ENCODE measurements at regions not wholly inside any gene's neighbourhood (a gene's known extent, or its start where the extent isn't known, plus 50 kb on each side); places are given as distances from the start of the nearest gene placed in this dataset.

- DNase-seq: no peak
These were observed 52.5 kb downstream of the KCNF1 start for GRCh38 chr2:10964052-10964790.

- no peak for DNase-seq
These were observed 53.6 kb downstream of the KCNF1 start for GRCh38 chr2:10965241-10965843.

- DNase-seq: no peak
These were observed 54.3 kb downstream of the KCNF1 start for GRCh38 chr2:10966056-10966455.

- DNase-seq: no peak
These were observed 55.0 kb downstream of the KCNF1 start for GRCh38 chr2:10966741-10967140.

GRCh38 chr2:10968176-10968575 lies 56.4 kb downstream of the KCNF1 start:
- DNase-seq: no peak

- DNase-seq: no peak
These were observed 58.9 kb downstream of the KCNF1 start for GRCh38 chr2:10970666-10971065.

GRCh38 chr2:10971161-10971887 lies 59.6 kb downstream of the KCNF1 start:
- no peak for DNase-seq

- no peak for DNase-seq
These were observed 60.1 kb downstream of the KCNF1 start for GRCh38 chr2:10971888-10972260.

GRCh38 chr2:10972683-10973433 lies 61.1 kb downstream of the KCNF1 start:
- DNase-seq: no peak

GRCh38 chr2:10973766-10974165 lies 62.0 kb downstream of the KCNF1 start:
- no peak for DNase-seq

GRCh38 chr2:10977003-10977402 lies 65.3 kb downstream of the KCNF1 start:
- DNase-seq: no peak

GRCh38 chr2:10977621-10978020 lies 65.9 kb downstream of the KCNF1 start:
- no peak for DNase-seq

GRCh38 chr2:10978090-10978670 lies 66.4 kb downstream of the KCNF1 start:
- no peak for DNase-seq

- no peak for DNase-seq
These were observed 68.3 kb downstream of the KCNF1 start for GRCh38 chr2:10980071-10980470.

- DNase-seq: no peak
These were observed 69.2 kb downstream of the KCNF1 start for GRCh38 chr2:10980886-10981425.

GRCh38 chr2:10981451-10981850 lies 69.7 kb downstream of the KCNF1 start:
- DNase-seq: no peak

- no peak for DNase-seq
These were observed 70.3 kb downstream of the KCNF1 start for GRCh38 chr2:10981941-10982431.

- DNase-seq: no peak
These were observed 71.4 kb downstream of the KCNF1 start for GRCh38 chr2:10982931-10983701.

GRCh38 chr2:10983711-10984110 lies 72.0 kb downstream of the KCNF1 start:
- DNase-seq: no peak

- DNase-seq: no peak
These were observed 72.8 kb downstream of the KCNF1 start for GRCh38 chr2:10984418-10985135.

GRCh38 chr2:10985260-10985659 lies 73.5 kb downstream of the KCNF1 start:
- no peak for DNase-seq

Data from T-helper 2 cell (primary cell).